ENCODE measurements at regions not wholly inside any gene's neighbourhood (a gene's known extent, or its start where the extent isn't known, plus 50 kb on each side); places are given as distances from the start of the nearest gene placed in this dataset.

DNA sequence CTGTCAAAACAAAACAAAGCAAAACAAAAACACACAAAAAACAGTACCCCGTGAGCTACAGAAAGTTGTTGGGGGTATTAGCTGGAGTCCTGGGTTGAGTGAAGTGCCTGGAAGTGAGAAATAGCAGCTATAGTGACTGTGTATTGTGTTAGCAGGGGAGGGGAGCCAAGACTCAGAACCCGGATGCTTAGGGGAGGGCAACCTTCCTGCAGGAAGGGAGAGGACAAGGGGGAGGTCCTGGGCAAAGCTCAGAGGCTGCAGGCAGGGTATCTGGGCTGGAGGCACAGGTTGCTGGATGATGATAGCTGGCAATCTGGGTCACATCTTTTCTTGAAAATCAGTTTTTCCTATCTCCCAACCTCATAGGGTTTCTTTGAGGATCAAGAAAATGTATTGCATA lies 75.8 kb upstream of the PARD3 start:
- H3K27me3 ChIP-seq (replicated peaks in 1 of 7): peaks cover 0 to 7% (median 0%) of the 10 kb centered on the region in 7 donors
- H3K27ac ChIP-seq: no peak overlapping the region
- H3K4me1 ChIP-seq: no peaks in the 10 kb centered on the region
- DNase-seq: no peak
- intact Hi-C loops (cut with DNase I; ENCODE audit: low total_unique reads): no loop called here
- H3K9me3 ChIP-seq: no peaks in the 10 kb centered on the region
- H3K36me3 ChIP-seq: no peaks in the 10 kb centered on the region
- TF ChIP-seq POLR2A (IDR thresholded peaks at IDR 0.05) (no peak), POLR2AphosphoS5 (IDR thresholded peaks at IDR 0.05) (no peak)
- TF ChIP-seq, protein P1, sequence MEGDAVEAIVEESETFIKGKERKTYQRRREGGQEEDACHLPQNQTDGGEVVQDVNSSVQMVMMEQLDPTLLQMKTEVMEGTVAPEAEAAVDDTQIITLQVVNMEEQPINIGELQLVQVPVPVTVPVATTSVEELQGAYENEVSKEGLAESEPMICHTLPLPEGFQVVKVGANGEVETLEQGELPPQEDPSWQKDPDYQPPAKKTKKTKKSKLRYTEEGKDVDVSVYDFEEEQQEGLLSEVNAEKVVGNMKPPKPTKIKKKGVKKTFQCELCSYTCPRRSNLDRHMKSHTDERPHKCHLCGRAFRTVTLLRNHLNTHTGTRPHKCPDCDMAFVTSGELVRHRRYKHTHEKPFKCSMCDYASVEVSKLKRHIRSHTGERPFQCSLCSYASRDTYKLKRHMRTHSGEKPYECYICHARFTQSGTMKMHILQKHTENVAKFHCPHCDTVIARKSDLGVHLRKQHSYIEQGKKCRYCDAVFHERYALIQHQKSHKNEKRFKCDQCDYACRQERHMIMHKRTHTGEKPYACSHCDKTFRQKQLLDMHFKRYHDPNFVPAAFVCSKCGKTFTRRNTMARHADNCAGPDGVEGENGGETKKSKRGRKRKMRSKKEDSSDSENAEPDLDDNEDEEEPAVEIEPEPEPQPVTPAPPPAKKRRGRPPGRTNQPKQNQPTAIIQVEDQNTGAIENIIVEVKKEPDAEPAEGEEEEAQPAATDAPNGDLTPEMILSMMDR (IDR thresholded peaks at IDR 0.05 in 8 of 11, conservative IDR thresholded peaks at IDR 0.05 in 3 of 11): no peak
- no peak overlapping the region for H3K4me3 ChIP-seq
- 29 to 36% (median 31%) methylated on average over 2 of the region's 2 CpGs for WGBS, 5 donors

DNA sequence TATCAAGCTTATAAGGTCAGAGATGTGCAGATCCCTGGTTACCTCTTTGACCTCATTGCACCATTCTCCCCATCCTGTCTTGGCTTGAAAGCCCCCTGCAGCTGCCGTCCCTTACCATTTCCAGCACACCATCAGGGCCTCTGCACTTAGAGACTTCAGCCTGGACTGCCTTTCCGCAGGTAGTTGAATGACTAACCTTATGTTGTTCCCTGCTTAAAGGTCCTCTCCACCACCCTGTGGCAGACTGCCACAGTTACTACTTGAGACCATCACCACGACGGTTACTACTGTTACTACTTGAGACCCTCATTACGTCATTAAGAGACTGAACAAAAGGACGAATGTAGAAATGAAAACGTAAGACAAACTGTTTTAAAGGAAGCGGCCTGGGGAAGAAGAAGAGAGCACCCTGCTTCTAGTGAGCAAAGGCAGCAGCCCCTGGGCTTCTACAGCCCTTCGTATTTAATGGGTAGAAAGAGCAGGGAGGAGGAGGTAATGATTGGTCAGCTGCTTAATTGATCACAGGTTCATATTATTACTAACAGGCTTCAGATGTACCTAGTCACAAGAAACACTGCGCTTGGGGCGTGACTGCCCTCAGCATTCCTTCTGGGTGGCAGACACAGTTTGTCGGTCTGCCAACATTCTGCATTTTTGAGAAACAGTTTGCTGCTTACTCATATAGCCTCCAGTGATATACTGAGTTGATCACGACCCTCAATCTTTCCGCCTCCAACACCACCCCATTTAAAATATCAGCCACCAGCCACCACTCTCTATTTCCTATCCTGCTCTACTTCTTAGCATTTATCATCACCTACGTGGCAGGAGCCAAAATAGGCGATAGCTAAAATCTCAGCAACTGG lies 74.1 kb upstream of the PARD3 start:
- TF ChIP-seq POLR2AphosphoS5 (IDR thresholded peaks at IDR 0.05): no peak
- TF ChIP-seq, protein P1 (IDR thresholded peaks at IDR 0.05 in 8 of 11, conservative IDR thresholded peaks at IDR 0.05 in 3 of 11): no peak
- no peak for TF ChIP-seq POLR2A (IDR thresholded peaks at IDR 0.05)
- Histone ChIP-seq H3K27me3 (replicated peaks in 1 of 7) (no peaks in the 10 kb centered on the region), H3K9me3 (no peaks in the 10 kb centered on the region), H3K4me3 (no peak overlapping the region), H3K4me1 (no peaks in the 10 kb centered on the region), H3K27ac (no peak overlapping the region), H3K36me3 (no peaks in the 10 kb centered on the region)
- intact Hi-C loops (cut with DNase I; ENCODE audit: low total_unique reads): no loop called here
- WGBS, 5 donors: 81 to 91% (median 88%) methylated on average over 16 of the region's 16 CpGs
- no peak for DNase-seq

DNA sequence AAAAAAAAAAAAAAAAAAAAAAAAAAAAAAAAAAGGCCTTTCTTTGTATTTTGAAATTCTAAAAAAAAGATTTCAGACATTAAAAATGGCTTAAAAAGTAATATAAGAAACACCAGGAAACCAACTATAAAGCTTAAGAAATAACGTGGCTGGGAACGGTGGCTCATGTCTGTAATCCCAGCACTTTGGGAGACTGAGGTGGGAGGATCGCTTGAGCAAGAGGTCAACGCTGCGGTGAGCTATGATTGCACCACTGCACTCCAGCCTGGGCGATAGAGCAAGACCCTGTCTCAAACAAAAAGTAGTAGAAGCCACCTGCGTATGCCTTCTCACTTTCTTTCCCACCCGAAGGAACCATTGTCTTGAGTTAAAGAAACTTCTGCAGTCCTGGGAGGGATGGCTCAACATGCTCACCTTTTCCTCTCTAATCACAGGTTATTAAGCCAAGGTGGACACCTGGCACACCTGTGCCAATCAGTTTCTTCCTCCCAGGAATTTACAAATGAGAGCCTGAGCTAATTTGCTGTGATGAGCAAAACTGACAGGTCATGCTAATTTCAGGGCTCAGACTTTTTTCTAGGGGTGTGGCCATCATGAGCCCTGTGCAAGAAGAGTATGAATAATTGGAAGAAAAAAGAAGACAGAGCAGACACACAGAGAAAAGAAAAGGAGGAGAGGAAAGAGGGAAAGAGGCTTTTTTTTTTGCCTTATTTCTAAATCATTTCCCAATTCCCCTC lies 72.0 kb upstream of the PARD3 start:
- Histone ChIP-seq H3K27ac (no peak overlapping the region), H3K36me3 (no peaks in the 10 kb centered on the region), H3K4me1 (no peaks in the 10 kb centered on the region), H3K4me3 (no peak overlapping the region), H3K9me3 (no peaks in the 10 kb centered on the region), H3K27me3 (replicated peaks in 1 of 7) (no peaks in the 10 kb centered on the region)
- intact Hi-C loops (cut with DNase I; ENCODE audit: low total_unique reads): no loop called here
- 82 to 93% (median 86%) methylated on average over 8 of the region's 8 CpGs for WGBS, 5 donors
- TF ChIP-seq POLR2A (IDR thresholded peaks at IDR 0.05) (no peak), POLR2AphosphoS5 (IDR thresholded peaks at IDR 0.05) (no peak)
- TF ChIP-seq, protein P1 (IDR thresholded peaks at IDR 0.05 in 8 of 11, conservative IDR thresholded peaks at IDR 0.05 in 3 of 11): no peak
- DNase-seq: no peak

DNA sequence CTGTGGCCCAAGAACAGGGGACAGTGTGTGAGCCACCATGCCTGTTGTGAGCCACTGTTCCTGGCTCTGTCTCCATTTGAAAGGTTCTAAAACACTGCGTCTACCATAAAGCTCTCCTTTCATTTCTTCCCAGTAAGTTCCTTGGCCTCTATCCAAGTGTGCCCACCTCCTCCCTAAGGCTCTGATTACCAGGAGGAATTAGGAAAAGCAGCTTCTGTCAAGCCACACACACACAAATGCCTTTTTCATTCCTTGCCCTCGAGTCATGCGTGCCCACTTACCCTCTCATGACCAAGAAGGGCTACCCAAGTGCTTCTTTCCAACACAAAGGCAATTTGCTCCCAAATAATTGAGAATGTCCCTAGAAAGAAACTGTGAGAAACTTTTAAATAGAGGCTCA lies 70.8 kb upstream of the PARD3 start:
- intact Hi-C loops (cut with DNase I; ENCODE audit: low total_unique reads): no loop called here
- H3K27ac ChIP-seq: no peak overlapping the region
- 82 to 92% (median 87%) methylated on average over 3 of the region's 3 CpGs for WGBS, 5 donors

More for the DNA sequence above, 70.8 kb upstream of the PARD3 start:
- no peaks in the 10 kb centered on the region for H3K27me3 ChIP-seq (replicated peaks in 1 of 7)
- H3K4me3 ChIP-seq: no peak overlapping the region
- no peaks in the 10 kb centered on the region for H3K9me3 ChIP-seq
- no peaks in the 10 kb centered on the region for H3K36me3 ChIP-seq
- DNase-seq: no peak
- TF ChIP-seq POLR2A (IDR thresholded peaks at IDR 0.05): no peak
- TF ChIP-seq, protein P1 (IDR thresholded peaks at IDR 0.05 in 8 of 11, conservative IDR thresholded peaks at IDR 0.05 in 3 of 11): no peak
- TF ChIP-seq POLR2AphosphoS5 (IDR thresholded peaks at IDR 0.05): no peak
- no peaks in the 10 kb centered on the region for H3K4me1 ChIP-seq

All from spleen (tissue), 11 donors.